Kasumi-1 (cell line): ENCODE measurements at regions not wholly inside any gene's neighbourhood (a gene's known extent, or its start where the extent isn't known, plus 50 kb on each side); places are given as distances from the start of the nearest gene placed in this dataset.

ENCODE experiments used
- DNase-seq, 2 experiments: peaks; one replicate each; lab custom pipeline; 2025; lab: John Stamatoyannopoulos, UW

DNA sequence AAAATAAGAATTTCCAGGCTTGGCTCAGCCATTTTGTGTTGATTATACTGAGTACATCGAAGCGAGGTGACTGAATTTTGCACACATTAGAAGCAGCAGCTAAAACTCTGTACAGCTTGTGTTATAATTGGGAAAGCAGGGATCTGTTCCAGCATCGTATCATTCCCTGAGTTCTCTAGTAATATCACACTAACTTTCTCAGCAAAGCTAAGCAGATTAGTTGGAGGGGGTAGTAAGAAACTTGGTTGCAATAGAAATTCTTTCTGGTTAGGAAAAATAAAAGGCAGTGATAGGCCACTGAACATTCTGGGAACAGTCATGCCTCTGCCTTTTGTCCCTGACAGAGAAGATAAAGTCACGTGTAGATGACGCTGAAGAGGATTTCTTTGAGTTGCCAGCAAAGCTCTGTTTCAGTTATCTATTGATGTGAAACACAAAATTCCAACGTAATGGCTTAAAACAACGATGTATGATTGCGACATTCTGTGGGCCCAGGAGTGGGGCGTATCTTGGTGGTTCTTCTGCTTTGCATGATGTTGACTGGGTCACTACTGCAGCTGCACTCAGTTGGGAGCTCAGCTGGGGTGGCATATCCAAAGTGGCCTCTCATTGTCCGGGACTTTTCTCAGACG is 202.1 kb upstream of the MEX3C start:
- no peak for DNase-seq

DNA sequence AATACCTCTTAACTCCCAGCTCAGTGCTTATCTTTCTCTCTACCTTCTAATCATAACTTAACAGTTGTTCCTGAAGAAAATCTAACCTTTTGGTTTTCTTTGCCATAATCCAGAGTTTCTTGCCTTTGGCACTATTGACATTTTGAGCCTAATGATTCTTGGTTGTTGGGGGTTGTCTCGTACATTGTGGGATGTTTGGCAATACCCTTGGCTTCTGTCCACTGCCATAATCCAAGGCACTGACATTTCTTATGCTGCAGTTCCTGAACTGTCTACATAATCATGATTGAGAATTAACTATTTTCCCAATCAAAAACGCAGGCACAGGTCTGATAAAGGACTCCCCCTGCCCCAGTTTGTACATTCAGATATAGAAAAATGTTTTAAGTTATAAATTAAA is 203.2 kb upstream of the MEX3C start:
- no peak for DNase-seq

DNA sequence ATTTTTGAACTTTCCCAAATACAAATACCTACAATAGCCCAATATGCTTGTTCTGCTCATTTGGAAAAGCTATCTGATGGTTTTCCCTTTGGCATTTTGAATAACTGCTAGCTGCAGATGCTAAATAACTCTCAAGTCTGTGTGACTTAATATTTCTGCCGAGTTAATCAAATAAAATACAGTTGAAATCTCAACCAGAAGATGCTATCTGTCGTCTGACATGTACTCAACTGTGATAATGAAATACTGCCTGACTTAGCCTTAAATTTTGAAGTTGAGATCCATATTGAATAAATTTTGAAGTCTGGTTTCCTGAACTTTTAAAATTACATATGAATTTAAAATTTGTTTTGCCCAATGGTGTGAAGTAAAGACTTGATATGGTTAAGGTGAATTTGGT is 204.4 kb upstream of the MEX3C start:
- DNase-seq = no peak

DNA sequence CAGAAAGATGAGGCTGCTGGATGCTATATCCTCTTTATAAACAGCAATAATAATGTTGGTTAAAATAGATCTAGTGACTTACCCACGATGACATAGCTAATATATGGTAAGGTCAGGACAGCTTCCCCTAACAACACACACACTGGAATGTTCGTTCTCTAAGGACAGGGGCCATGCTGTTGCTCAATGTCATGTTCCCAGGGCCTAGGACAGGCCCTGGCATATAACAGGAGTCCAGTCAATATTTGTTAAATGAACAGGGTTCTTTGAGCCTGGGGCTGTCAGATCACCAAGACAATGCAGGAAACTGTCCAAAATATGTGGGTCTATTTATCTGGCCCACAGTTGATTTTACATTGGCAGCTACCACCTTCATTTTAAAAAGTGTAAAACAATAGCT is 207.1 kb upstream of the MEX3C start:
- DNase-seq = no peak

DNA sequence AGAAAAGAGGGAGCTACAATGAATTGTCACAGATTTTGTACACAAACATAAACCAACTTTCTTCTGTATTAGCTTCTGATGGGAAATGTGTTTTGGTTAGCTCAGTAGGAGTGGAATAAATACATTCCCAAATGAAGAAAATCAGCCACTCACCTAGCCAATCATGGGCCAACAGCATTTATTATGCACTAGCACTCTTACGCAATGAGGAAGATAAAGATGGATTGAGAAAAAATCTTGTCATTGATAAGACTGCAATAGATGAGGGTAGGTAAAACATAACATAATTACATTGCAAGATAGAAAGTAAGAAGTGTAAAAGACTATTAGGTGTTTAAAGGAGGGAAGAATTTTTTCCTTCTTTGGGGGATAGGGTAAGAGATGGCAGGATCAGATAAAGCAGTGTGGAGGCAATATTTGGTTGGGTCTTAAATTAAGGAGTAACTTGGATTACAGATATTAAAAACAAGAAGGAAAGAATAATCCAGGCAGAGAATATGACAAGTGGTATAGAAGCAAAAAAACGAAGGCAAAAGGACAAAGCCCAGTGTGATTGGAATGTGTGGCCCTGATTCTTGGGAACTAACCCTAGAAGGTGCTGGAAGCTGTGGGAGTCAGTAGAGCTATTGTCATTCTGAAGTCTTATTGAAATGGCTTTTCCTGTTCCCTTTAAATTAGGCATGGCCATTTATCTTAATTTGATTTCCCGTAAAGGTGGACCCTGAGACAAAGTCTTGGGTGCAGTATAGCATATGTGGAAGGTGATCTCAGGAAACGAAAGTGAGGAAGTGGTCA is 208.4 kb upstream of the MEX3C start:
- no peak for DNase-seq

DNA sequence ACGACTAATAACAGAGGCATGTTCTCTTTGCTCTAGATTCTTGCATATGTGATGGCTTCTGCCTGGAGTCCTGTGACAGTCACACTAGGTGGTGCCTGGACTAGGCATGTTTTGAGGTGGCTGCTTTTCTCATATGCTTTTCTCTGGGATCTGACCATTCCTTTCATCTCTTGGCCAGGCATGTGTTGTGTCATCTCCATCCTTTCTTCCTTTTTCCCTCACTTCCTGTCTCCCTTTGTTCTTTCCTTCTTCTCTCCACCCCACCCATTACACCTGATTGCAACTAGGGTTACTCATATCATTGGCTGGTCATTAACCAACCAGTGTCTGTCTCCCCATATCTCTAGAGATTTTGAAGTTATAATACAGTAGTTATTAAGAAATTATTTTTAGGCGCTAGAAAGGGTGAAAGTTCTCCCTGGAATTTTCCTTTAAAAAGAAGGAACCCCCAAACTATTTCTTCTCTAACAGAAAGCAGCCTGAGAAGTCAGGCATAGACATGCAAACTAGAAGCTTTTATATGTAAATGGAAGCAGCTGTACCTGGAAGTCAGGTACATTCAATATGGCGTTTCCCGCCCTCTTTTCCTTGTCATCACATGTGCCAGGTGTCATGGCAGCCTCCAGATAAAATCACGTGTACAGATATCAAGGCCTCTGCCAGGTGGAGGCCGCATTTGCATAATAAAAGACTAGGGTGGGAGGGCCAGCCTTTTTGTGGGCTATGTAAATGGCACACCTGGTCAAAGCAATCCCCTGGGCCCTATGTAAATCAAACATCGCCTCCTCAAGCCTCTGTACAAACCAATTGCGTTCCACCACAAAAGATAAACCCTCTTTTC is 220.4 kb upstream of the MEX3C start:
- DNase-seq = no peak

DNA sequence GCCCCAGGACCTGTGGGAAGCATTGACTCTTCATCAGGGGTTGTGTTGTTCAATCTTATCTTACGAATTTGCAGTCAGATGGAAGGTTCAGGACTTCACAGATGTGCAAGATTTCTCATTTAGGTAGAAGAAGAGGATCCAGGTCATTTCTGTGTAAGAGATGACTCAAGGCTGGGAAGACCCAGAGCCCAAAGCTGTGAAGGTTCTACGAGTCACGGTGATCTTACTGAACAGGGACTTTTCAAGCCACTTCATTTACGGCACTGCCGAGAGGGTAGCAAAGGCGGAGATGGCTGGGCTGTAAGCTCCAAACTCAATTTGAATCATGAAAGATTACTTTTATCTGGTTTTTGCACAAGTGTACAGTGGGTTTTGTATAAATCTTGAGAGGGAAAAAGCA is 228.0 kb upstream of the MEX3C start:
- no peak for DNase-seq

DNA sequence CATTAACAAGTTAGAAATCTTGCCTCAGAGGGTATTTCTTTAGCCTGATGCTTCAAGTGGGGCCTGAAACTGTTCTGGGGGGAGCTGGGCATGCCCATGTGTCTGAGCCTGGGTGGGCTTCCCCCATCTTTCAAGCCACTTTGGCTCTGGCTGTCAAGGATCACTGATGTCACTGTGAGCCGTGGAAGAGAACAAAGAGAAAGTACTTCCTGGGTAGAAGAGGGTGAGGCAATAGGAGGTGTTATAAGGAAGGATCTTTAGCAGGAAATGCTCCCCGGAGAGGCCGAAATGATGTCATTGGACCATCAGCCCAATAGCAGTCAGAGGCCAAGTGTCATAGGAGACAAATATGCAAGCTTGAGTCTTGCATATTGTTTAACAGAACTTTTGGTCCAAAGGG is 228.4 kb upstream of the MEX3C start:
- no peak for DNase-seq

DNA sequence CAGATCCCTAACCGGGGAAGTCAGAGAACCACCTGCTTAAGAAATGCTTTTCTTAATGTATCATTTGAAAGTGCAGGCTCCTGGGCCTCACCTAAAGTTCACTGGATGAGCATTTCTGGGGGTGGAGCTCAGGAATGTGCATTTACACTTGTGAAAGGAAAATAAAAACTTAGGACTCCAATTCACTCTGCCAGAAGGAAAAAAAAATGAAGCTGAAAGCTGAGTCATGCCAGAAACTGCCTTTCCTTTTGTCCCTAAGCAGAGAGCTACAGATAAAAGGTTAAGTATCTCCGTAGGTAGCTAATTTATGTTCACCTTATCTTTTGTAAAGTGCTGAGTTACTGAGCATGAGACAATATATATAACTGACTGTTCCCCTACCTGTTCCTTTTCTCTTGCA is 229.5 kb upstream of the MEX3C start:
- DNase-seq = no peak

DNA sequence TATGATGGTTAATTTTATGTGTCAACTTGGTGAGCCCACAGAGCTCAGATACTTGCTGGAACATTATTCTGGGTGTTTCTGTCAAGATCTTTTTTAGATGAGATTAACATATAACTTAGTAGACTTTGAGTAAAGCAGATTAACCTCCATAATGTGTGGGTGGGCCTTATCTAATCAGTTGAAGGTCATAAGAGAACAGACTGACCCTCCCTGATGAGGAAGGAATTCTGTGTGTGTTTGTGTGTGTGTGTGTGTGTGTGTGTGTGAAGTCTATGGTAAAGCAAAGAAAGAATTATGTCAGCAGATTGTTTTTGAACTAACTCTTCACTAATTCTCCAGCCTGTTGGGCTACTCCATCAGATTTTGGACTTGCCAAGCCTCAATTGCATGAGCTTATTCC is 232.2 kb upstream of the MEX3C start:
- DNase-seq = no peak

DNA sequence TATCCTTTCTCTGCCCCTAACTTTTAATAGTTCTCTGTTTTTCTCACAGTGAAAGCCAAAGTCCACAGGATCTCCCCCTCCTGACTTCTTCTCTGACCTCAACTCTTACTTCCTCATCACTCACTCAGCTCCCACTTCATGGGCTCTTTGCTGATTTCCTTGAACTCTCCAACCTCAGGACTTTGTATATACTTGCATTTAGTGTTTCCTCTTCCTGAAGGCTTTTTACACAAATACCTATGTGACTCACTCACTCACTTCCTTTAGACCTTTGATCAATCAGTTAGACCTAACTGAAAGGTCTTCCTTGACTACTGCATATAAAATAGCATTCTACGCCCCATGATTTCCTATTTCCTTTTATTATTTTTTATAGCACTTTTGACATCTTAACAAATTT is 233.1 kb upstream of the MEX3C start:
- DNase-seq = peak; percentile 49 to 64

DNA sequence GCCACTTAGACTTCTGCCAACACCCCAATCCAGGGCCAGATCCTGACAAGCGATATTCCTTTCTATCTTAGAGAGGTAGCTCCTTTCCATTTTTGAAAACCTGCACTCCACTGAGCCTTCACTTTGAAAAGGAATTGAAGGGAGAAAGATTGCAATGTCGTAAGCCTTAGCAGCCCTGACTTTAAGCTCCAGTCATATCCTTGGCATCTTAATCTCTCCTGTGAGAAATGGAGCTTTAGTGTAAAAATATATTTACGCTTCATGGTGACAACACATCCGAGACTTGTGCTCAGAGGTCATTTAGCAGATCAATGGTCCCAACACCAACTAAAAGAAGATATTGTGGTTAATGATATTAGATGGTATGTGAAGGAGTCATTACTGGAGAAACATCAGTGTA is 235.8 kb upstream of the MEX3C start:
- no peak for DNase-seq

DNA sequence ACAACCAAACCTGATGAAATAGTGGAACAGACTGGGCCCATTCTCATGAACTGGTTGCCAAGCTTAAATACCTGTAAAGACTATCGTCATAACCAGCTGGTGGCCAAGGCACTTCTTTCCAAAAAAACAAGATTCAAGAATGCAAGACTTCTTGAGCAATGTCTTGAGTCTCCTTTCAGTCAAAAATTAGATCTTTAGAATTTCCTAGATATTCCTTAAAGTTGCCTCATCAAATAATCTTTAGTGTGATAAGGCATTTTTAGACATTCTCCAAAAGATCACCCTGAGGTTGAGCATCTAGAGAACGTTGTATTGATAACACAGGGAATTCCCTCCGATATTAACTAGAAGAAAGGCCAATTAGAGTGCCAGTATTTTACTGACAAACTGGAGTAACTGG is 236.4 kb upstream of the MEX3C start:
- no peak for DNase-seq

DNA sequence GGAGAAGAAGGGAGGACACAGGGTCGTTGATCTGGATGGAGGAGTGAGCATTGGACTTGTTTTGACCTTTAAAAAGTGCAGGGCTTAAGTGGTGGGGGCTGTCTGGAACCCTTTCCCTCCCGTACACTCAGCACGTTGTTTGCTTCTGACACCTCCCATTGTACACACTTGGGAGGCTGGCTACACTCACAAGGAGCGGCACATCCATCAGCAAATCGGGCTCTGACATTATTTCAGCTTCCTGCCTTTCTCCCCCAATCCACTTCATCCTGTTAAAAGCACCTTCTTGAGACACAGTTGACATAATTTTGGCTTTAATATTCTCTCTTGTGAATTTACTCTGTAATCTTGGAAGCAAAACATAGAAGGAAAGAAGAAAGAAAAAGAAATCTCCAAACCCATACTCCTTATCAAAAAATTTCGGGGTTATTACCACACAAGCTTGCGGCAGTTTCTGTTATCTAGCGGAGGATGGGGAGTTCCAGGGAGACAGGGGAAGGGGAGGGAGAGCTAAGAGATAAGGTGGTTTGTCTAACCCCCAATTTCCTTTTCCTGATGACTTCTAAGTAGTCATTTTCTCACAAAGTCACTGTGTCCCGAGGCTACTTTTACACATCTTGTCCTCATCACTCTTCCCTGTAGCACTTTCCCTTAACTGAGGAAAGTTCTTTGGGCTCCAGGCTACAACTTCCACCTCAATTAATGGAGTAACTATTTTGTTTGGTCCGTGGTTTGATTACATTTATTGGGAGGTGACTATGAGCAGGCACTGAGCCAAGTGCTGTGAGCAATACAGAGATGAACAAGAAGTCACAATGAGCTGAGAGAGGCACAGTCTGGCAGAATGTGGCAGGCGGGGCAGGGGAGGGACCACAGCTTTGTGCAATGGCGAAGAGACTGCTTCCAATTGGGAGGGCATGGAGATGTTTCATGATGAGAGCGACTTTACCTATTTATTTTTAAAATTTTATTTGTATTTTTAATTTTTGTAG is 240.1 kb upstream of the MEX3C start:
- DNase-seq = no peak

DNA sequence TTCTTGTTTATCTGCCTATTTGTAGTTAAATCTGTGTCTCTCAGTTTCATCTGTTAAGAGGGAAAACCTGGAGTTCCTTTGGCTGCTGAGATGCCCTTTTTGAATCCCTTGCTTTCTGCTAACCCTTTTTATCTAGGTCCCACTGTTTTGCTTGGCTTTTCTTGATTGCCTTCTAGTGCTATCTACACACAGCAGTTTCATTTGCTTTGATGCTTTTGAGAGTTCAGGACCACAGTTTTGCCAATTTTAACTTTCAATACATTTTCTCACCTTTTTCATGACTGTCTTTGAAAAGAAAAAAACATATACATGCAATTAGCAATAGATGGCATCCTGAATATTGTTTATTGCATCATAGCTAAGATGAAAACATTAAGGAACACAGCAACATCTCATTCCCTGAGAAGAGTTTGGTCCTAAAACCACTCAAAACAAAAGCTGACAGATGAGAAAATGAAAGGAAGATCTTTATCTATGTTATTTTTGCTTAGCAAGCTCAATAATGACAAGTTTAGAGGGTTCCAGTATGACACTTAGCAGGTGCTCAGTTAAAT is 241.4 kb upstream of the MEX3C start:
- DNase-seq = no peak

DNA sequence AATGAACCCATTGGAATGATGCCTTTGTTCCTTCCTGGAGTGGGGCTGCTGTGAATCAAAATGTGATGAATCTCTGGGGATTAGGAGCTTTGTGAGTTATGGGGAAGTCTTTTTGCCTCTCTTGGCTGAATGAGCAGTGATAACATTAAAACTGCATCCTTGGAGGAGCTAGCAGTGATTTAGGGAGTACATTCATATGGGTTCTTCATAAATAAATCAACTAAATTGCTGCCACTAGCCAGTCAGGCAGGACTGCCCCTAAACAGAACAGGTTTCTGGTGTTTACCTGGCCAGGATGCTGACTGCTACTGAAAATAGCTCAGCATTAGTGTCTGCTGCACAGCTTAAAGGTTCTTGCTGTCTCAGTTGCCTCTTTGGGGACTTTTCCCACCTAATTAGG is 244.5 kb upstream of the MEX3C start:
- no peak for DNase-seq

DNA sequence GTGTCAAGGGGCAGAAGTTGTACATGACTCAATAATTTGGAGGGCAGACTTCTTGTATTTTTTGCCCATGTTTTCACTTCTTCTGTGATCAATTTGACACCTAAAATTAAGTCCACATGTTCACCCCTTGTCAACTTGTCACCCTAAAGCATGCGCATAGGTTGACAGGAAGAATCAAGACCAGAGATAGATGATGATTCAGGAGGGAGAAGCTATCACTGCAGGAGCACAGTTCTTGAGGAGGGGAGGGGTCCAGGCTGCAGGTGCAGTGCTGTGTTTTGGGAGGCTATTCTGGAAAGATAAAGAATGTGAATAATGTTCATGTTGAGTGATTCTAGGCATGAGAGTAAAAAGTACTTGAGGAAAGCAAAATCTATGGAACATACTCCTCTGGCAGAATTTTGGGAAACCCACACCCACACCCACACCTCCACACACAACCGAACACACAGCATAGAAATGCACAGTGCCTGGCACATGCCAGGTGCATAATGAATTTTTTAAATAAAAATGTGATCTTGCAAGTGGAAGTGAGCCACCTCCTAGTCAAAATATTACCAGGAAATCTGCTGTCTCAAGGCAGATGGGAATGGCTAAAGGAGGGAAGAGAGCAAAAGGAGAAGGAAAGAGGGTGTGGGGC is 249.2 kb upstream of the MEX3C start:
- DNase-seq = no peak

DNA sequence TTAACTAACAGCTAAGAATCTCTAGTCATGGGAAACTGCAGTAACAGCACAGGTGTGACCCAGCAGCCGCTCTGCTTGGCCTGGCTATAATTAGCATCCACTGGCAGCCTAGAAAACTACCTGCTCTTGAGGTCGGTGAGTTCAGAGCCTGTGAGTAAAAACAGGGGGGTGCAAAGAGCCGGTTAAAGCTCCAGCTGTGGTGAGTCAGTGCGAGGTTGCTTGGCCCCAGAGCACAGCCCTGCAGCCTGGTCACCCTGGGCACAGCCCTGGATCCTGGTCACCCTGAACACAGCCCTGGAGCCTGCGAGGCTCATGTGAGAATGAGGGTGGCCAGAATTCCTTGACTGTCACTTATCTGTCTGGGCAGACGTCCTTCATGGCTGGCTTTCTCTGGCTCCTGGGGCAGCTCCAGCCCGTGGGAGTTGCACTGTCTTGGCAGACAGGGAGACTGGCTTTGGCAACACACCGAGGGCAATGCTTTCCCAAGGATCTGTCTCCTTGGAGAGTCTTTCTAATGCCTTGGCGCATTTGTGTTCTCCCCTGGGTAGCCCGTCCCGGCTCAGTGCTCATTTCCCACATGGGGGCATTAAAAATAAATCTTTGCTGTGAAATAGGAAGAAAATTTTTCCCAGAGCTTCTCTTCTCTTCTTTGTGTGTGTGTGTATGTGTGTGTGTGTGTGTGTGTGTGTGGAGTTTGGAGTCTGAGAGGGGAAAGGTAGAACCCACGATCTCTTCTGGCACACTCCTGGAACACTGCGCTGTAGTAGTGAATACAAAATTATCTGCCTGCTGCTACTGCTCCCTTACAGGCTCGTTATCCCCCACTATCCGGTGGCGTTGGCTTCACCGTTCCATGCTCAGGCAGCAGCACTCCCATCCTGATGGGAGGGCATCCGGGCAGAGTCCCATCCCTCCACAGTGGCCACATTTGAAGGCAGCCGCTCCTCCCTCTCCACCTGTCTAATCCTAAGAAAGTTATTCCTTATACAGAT is 250.2 kb upstream of the MEX3C start:
- no peak for DNase-seq

DNA sequence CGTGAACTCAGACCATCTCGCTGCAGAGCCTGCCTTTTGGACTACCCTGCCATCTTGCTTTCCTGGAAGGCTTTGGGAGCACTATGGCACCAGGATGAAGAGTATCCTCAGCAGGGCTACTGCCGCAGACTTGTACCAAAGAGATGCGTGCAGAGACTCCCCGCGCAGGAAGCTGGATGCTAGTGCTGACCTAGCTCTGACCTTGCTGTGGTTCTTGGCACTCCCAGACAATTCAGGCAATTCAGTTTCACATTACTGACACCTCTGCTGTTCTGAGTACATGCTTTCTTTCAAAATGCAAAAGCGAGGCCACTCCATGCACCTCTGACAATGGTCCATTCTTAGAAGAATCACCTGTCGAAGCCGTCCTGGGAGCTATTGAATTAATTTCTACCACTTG is 251.5 kb upstream of the MEX3C start:
- DNase-seq = no peak

DNA sequence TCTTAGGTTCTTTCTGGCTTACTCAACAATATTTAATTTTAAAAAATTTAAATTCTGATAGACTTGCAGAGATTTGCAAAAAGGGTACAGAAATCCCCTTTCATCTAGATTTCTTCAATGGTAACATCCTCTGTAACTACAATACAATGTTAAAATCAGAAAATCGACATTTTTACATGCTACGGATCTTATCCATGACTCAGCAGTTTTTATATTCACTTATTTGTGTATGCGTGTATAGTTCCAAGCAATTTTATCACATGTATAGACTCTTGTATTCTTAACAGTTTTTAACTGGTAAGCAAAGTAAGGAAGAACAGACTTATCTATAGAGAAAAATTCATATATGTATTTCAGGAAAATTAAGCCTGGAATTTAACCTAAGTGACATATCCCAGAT is 256.1 kb upstream of the MEX3C start:
- DNase-seq = no peak
